Ecto neural progenitor cell (in vitro differentiated cells): ENCODE measurements at regions not wholly inside any gene's neighbourhood (a gene's known extent, or its start where the extent isn't known, plus 50 kb on each side); places are given as distances from the start of the nearest gene placed in this dataset.
"Not testable (repeated sequence)": the region's sequence is repeated elsewhere in the genome, so short reads cannot be mapped to it uniquely, and the experiment has no call there.

Experiments used
- DNase-seq: peaks from one replicate; pipeline ENCODE4 v3.0.0-alpha.2; 2018; ENCODE audit warnings: low spot score

DNA sequence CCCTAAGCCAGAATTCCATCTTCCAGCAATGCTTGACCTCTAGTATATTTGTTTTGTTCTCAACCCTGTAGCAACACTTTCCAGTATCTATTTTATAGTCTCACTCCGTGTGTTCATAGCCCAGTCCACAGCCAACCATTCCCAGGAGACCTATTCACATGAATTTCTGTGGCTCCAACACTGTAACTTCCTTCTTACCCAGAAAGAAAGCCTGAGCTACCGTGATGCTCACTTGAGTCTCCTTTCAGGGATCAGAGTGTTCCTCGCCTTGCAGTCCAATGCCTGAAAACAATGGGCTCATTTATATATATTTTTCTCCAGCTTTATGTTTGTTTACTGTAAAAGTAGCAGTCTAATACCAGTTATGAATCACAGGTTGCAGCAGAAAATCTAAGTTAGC, 645.0 kb upstream of the NOVA1 start:
- no peak for DNase-seq

DNA sequence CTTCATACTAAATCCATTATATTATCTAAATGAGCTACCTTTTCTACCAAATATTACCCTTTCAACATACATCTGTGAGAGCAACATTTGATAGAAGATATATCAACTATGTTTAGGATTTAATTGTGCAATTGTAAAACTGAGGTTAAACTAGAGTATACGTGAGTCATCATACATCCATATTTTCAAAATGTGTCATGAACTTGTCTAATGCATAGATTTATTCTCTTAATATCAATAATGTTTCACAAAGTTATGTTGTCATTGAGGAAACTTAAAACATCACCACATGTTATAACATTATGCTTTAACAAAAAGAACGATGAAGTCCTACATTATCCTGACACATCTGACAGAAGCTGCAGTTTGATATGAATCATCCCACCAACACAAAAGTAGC, 645.5 kb upstream of the NOVA1 start:
- no peak for DNase-seq

DNA sequence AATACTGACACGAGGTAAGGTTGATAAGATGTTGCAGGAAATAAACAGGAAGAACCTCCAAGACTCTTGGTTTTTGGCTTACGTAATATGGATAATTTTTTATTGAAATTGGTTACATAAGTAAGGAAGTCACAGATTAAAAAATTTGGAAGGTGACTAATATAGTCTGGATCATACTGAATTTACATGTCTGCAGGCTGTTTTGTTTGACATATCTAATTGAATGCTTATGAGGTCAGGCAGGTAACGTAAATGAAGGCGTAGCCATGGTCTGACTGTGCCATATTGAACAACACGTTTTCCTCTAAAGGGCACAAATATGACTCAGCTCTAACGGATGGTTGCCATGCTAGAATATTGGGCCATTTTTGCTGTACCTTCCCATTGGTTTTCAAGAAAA, 648.1 kb upstream of the NOVA1 start:
- DNase-seq: no peak

- no peak for DNase-seq
These were observed 656.1 kb upstream of the NOVA1 start for GRCh38 chr14:27253966-27254365.

GRCh38 chr14:27256805-27257204, 659.0 kb upstream of the NOVA1 start:
- DNase-seq: no peak

DNA sequence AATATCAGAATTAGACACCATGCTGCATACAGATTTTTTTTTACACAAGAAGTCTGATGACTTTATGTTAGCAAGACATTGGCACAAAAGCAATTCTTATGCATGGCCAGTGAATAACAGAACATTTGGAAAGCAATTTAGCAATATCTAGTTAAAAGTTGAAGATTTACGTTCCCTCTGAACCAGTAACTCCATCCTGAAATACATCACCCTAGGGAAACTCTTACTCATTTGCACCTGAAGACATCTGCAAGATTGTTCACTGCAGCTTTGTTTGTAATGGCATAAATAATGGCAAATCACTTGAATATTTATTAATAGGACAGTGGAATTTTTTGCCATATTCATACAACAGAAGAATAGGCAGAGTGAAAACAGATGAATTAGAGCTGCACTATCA, 670.0 kb upstream of the NOVA1 start:
- DNase-seq: no peak

DNA sequence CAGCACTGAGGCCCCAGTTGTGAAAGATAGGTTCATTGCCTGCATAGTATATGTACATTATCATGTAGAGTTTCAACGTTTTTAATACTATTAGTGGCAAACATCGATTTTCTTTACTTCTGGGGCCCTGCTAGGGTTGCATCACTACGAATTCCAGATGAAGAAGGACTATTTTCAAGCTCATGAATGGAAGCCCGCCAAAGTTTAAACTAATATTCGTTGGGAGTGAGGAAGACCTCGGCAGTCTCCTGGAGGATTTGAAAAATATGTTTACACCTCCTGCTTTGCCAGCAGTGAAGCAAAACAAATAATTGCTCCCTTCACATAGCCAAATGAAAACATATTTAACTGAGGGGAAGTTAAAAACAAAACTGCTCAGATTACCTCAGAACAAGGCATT, 672.9 kb upstream of the NOVA1 start:
- DNase-seq: no peak

GRCh38 chr14:27278341-27278740, 680.5 kb upstream of the NOVA1 start:
- no peak for DNase-seq

DNA sequence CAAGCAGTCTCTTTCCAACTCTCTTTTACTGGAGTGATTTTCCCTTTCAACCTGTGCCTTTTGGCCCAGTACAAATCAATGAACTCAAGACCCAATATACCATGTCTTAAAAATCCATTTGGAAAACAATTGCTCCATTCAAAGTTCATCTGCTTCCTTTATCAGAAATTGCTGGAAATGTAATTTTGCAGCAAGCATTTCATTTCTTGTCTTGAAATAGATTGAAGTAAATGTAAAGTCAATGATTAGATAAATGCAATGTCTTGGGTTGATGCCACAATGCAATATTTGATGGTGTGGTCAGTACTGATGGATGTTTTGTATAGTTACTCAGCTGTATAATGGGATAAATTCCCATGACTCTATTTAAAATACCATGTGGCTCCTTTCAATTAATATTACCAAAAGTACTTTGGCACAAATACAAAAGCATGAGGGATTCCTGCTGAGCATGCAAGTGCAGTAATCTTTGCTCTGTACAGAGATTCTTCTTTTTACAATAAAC, 707.7 kb upstream of the NOVA1 start:
- no peak for DNase-seq

GRCh38 chr14:27312730-27313129, 714.9 kb upstream of the NOVA1 start:
- DNase-seq: not testable (repeated sequence)

DNA sequence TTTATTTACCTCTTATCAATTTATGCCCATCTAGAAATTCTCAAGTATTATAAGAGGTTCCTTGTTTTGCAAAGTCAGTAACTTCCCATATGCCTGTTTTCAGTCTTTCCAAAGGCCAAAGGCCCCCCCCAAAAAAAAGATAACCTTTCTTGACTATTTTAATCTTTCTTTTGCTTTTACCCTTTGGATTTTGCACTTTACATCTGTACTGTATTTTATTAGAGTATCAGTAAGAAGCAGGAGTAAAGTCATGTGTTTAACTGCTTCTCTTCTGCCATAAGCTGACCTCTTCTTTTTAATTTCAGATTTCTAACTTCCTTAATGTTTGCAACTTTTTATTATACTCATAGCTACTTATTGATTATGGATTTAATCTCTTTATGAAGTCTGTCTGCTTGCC, 716.4 kb upstream of the NOVA1 start:
- DNase-seq: no peak

- no peak for DNase-seq
These were observed 717.6 kb upstream of the NOVA1 start for GRCh38 chr14:27315477-27315876.

- DNase-seq: no peak
These were observed 718.1 kb upstream of the NOVA1 start for GRCh38 chr14:27315947-27316346.

- DNase-seq: no peak
These were observed 721.1 kb upstream of the NOVA1 start for GRCh38 chr14:27318774-27319420.

GRCh38 chr14:27320261-27320660, 722.4 kb upstream of the NOVA1 start:
- no peak for DNase-seq

- no peak for DNase-seq
These were observed 729.3 kb upstream of the NOVA1 start for GRCh38 chr14:27327095-27327494.

GRCh38 chr14:27338012-27338411, 740.2 kb upstream of the NOVA1 start:
- DNase-seq: no peak

GRCh38 chr14:27363036-27363435, 765.2 kb upstream of the NOVA1 start:
- DNase-seq: not testable (repeated sequence)

- no peak for DNase-seq
These were observed 768.8 kb upstream of the NOVA1 start for GRCh38 chr14:27366596-27366995.

DNA sequence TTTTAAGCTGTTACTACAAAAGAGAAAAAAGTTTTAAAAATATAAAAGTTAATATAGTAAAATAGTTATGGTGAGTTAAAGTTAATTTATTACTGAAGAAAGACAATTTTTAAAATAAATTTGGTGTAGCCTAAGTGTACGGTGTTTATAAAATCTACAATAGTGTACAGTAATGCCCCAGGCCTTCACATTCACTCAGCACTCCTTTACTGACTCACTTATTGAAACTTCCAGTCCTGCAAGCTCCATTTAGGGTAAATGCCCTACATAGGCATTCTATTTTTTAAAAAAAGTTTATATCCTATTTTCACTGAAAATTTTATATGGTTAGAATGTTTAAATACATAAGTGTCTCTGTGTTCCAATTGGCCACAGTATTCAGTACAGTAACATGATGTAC, 769.5 kb upstream of the NOVA1 start:
- DNase-seq: no peak

GRCh38 chr14:27370074-27370473, 772.2 kb upstream of the NOVA1 start:
- DNase-seq: no peak

DNA sequence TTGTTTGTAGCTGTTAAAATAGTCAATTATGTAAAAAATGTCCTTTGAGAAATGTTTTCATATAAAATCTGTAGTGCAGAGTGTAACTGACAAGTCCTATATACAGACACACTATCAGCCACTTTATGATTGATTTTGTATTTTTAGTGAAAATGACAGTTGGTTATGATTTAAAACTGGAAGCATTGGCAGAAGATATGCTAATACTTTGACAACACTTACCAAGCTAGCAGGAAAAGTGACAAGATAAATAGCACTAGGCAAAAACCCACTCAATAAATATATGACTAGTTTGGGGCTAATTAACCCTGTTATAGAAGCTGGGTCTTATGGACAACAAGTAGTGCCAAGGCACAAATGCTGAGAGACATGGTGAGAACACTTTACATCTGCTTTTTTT, 772.9 kb upstream of the NOVA1 start:
- no peak for DNase-seq

DNA sequence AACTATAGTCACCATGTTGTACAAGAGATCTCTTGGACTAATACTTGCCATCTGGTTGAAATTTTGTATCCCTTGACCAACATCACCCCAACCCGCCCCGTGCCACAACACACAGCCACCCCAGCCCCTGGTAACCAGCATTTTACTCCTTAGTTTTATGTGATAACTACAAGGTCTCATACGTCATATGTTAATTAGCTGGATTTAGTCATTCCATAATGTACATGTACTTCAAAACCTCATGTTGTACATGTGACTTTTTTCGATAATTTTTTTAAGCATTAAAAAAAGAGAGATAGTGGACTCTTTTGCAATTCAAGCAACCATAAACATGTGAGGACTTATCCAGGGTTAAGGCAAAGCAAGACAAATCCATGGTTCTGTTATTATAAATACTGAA, 773.4 kb upstream of the NOVA1 start:
- no peak for DNase-seq

GRCh38 chr14:27371868-27372267, 774.0 kb upstream of the NOVA1 start:
- no peak for DNase-seq

GRCh38 chr14:27372771-27373170, 774.9 kb upstream of the NOVA1 start:
- DNase-seq: no peak
